GM19043 (cell line): ENCODE measurements at regions not wholly inside any gene's neighbourhood (a gene's known extent, or its start where the extent isn't known, plus 50 kb on each side); places are given as distances from the start of the nearest gene placed in this dataset.

ENCODE experiments used
- ATAC-seq: cut with Tn5 transposase; IDR thresholded peaks from one replicate; pipeline ENCODE4 v1.9.1; 2021; ENCODE audit warnings: low read depth; ENCODE audit not compliant: unreplicated experiment

- no peak for ATAC-seq
Observed at GRCh38 chr2:213202011-213202410, 50.6 kb upstream of the IKZF2 start.

GRCh38 chr2:213205944-213206343 lies 54.5 kb upstream of the IKZF2 start:
- no peak for ATAC-seq

- ATAC-seq = no peak
Observed at GRCh38 chr2:213213186-213213585, 61.8 kb upstream of the IKZF2 start.

GRCh38 chr2:213214209-213214608 lies 62.8 kb upstream of the IKZF2 start:
- no peak for ATAC-seq

GRCh38 chr2:213216461-213216860 lies 65.0 kb upstream of the IKZF2 start:
- ATAC-seq = no peak

- no peak for ATAC-seq
Observed at GRCh38 chr2:213219816-213220215, 64.4 kb upstream of the SPAG16 start.

GRCh38 chr2:213220967-213221603 lies 63.2 kb upstream of the SPAG16 start:
- ATAC-seq = no peak

- no peak for ATAC-seq
Observed at GRCh38 chr2:213221957-213222356, 62.3 kb upstream of the SPAG16 start.

- no peak for ATAC-seq
Observed at GRCh38 chr2:213224366-213224765, 59.9 kb upstream of the SPAG16 start.

GRCh38 chr2:213225866-213226265 lies 58.4 kb upstream of the SPAG16 start:
- no peak for ATAC-seq

- ATAC-seq = peak; percentile 94
Observed at GRCh38 chr2:213227458-213227857, 56.8 kb upstream of the SPAG16 start.

GRCh38 chr2:213228638-213229037 lies 55.6 kb upstream of the SPAG16 start:
- no peak for ATAC-seq

GRCh38 chr2:213229814-213230213 lies 54.5 kb upstream of the SPAG16 start:
- no peak for ATAC-seq

GRCh38 chr2:213231966-213232365 lies 52.3 kb upstream of the SPAG16 start:
- no peak for ATAC-seq

- peak; percentile 87 for ATAC-seq
Observed at GRCh38 chr2:213232649-213233437, 51.4 kb upstream of the SPAG16 start.

GRCh38 chr2:213233438-213234330 lies 50.6 kb upstream of the SPAG16 start:
- no peak for ATAC-seq
